ENCODE measurements at regions not wholly inside any gene's neighbourhood (a gene's known extent, or its start where the extent isn't known, plus 50 kb on each side); places are given as distances from the start of the nearest gene placed in this dataset.

DNA sequence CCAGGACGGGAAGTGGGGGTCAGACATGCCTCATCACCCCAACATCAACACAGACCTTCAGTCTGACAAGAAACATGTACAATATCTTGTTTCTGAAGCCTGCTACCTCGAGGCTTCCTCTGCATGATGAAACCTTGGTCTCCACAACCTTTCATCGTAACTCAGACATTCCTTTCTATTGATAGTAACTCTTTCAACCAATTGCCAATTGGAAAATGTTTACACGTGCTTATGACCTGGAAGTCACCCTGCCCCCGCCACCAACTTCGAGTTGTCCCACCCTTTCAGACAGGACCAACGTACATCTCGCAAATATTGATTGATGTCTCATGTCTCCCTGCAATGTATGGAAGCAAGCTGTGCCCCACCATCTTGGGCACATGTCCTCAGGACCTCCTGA lies 159.5 kb downstream of the ETS2 start:
- TF ChIP-seq, protein P1, sequence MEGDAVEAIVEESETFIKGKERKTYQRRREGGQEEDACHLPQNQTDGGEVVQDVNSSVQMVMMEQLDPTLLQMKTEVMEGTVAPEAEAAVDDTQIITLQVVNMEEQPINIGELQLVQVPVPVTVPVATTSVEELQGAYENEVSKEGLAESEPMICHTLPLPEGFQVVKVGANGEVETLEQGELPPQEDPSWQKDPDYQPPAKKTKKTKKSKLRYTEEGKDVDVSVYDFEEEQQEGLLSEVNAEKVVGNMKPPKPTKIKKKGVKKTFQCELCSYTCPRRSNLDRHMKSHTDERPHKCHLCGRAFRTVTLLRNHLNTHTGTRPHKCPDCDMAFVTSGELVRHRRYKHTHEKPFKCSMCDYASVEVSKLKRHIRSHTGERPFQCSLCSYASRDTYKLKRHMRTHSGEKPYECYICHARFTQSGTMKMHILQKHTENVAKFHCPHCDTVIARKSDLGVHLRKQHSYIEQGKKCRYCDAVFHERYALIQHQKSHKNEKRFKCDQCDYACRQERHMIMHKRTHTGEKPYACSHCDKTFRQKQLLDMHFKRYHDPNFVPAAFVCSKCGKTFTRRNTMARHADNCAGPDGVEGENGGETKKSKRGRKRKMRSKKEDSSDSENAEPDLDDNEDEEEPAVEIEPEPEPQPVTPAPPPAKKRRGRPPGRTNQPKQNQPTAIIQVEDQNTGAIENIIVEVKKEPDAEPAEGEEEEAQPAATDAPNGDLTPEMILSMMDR (IDR thresholded peaks at IDR 0.05; ENCODE audit: poor library complexity, severe bottlenecking): no peak
- ATAC-seq (ENCODE audit: low read depth): no peak
- Histone ChIP-seq H3K36me3 (ENCODE audit: low read depth) (no peaks in the 10 kb centered on the region), H3K4me1 (ENCODE audit: insufficient read depth, poor library complexity, severe bottlenecking) (peaks cover 3% of the 10 kb centered on the region), H3K27me3 (ENCODE audit: insufficient read depth, poor library complexity, severe bottlenecking) (no peaks in the 10 kb centered on the region), H3K9me3 (ENCODE audit: severe bottlenecking) (no peaks in the 10 kb centered on the region), H3K27ac (ENCODE audit: poor library complexity, severe bottlenecking) (no peak overlapping the region), H3K4me3 (ENCODE audit: severe bottlenecking) (no peak overlapping the region)
- no peak for DNase-seq (ENCODE audit: low spot score)

DNA sequence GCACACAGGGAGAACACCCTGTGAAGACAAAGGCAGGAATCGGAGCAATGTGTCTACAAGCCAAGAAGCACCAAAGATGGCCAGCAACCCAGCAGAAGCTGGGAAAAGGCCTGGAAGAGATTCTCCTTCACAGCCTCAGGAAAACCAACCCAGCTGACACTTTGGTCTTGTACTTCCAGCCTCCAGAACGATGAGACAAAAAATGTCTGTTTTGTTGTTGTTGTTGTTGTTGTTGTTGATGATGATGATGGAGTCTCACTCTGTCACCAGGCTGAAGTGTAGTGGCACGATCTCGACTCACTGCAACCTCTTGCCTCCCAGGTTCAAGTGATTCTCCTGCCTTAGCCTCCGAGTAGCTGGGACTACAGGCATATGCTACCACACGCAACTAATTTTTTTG lies 157.3 kb downstream of the ETS2 start:
- no peak overlapping the region for H3K4me3 ChIP-seq (ENCODE audit: severe bottlenecking)
- ATAC-seq (ENCODE audit: low read depth): no peak
- no peaks in the 10 kb centered on the region for H3K36me3 ChIP-seq (ENCODE audit: low read depth)
- TF ChIP-seq, protein P1 (IDR thresholded peaks at IDR 0.05; ENCODE audit: poor library complexity, severe bottlenecking): no peak
- H3K4me1 ChIP-seq (ENCODE audit: insufficient read depth, poor library complexity, severe bottlenecking): peaks cover 12% of the 10 kb centered on the region
- H3K27me3 ChIP-seq (ENCODE audit: insufficient read depth, poor library complexity, severe bottlenecking): no peaks in the 10 kb centered on the region
- H3K27ac ChIP-seq (ENCODE audit: poor library complexity, severe bottlenecking): no peak overlapping the region
- DNase-seq (ENCODE audit: low spot score): no peak
- H3K9me3 ChIP-seq (ENCODE audit: severe bottlenecking): no peaks in the 10 kb centered on the region

DNA sequence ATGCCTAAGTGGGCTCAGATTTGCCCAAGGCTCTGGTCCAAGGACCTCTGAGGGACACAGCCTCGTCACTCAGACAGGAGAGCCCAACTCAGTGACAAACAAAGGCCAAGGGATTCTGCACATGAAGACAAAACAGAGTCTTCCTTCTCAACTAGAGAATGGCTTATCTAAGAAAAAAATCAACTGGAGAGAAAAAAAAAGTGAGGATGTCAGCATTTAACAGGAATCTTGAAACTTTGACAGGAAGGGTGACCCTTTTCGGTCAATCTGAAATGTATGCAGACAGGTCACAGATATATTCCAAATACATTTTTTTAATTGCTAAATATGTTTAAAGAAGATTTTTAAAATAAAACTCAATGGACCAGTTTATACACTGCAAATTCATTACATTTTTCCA lies 154.5 kb downstream of the ETS2 start:
- DNase-seq (ENCODE audit: low spot score) (no peak), ATAC-seq (ENCODE audit: low read depth) (no peak)
- H3K4me1 ChIP-seq (ENCODE audit: insufficient read depth, poor library complexity, severe bottlenecking): peaks cover 21% of the 10 kb centered on the region
- H3K36me3 ChIP-seq (ENCODE audit: low read depth): no peaks in the 10 kb centered on the region
- no peak overlapping the region for H3K27ac ChIP-seq (ENCODE audit: poor library complexity, severe bottlenecking)
- no peak overlapping the region for H3K4me3 ChIP-seq (ENCODE audit: severe bottlenecking)
- no peaks in the 10 kb centered on the region for H3K9me3 ChIP-seq (ENCODE audit: severe bottlenecking)
- no peaks in the 10 kb centered on the region for H3K27me3 ChIP-seq (ENCODE audit: insufficient read depth, poor library complexity, severe bottlenecking)
- TF ChIP-seq, protein P1 (IDR thresholded peaks at IDR 0.05; ENCODE audit: poor library complexity, severe bottlenecking): no peak

DNA sequence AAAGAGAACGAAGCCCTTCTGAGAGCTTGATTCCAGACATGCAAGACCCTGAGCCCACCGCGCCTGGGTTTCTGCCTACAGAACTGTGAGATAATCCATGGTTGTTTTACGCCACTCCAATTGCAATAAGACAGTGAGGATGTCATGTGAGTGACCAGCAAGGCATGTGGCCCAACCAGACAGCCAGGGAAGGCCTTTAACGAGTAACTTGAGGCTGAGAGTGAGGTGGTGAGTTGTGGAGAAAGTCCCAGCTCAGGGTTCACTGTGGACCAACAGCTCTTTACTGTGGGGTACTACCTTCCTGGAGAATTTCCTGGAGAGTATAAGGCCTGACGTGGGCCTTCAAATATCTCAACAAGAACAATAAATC lies 153.9 kb downstream of the ETS2 start:
- Histone ChIP-seq H3K4me1 (ENCODE audit: insufficient read depth, poor library complexity, severe bottlenecking) (peaks cover 25% of the 10 kb centered on the region), H3K27ac (ENCODE audit: poor library complexity, severe bottlenecking) (no peak overlapping the region), H3K9me3 (ENCODE audit: severe bottlenecking) (no peaks in the 10 kb centered on the region), H3K4me3 (ENCODE audit: severe bottlenecking) (no peak overlapping the region), H3K27me3 (ENCODE audit: insufficient read depth, poor library complexity, severe bottlenecking) (no peaks in the 10 kb centered on the region), H3K36me3 (ENCODE audit: low read depth) (no peaks in the 10 kb centered on the region)
- ATAC-seq (ENCODE audit: low read depth) (no peak), DNase-seq (ENCODE audit: low spot score) (no peak)
- TF ChIP-seq, protein P1 (IDR thresholded peaks at IDR 0.05; ENCODE audit: poor library complexity, severe bottlenecking): no peak

DNA sequence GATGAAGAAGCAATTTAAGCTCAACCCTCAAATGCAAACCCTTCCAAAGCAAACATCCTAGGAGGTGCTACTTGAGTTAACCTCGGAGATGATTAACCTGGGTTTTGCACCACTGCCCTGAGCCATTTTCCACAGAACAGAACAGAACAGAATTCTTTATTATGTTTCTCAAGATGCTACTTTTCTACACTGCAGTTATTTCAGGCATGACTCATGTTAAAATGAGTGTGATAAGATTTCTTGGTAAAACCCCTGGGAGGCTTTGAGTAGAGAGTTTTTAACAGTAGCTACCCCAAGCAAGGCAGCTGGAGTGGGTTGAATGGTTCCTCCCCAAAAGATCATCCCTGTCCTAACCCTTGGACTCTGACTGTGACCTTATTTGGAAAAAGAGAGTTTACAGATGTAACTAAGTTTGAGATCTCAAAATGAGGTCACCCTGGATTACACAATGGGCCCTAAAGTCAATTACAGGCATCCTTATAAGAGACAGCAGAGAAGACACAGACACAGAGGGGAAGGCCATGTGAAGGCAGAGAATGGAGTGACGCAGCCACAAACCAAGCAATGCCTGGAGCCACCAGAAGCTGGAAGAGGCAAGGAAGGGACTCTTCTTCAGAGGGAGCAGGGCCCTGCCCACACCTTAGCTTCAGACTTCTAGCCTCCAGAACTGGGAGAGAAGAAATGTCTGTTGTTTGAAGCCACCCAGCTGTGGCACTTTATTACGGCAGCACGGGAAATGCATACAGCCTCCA lies 153.4 kb downstream of the ETS2 start:
- Histone ChIP-seq H3K9me3 (ENCODE audit: severe bottlenecking) (no peaks in the 10 kb centered on the region), H3K27ac (ENCODE audit: poor library complexity, severe bottlenecking) (peak overlapping the region; percentile 25), H3K4me1 (ENCODE audit: insufficient read depth, poor library complexity, severe bottlenecking) (peaks cover 25% of the 10 kb centered on the region), H3K4me3 (ENCODE audit: severe bottlenecking) (no peak overlapping the region), H3K36me3 (ENCODE audit: low read depth) (no peaks in the 10 kb centered on the region), H3K27me3 (ENCODE audit: insufficient read depth, poor library complexity, severe bottlenecking) (no peaks in the 10 kb centered on the region)
- DNase-seq (ENCODE audit: low spot score) (no peak), ATAC-seq (ENCODE audit: low read depth) (peak; percentile 50)
- TF ChIP-seq, protein P1 (IDR thresholded peaks at IDR 0.05; ENCODE audit: poor library complexity, severe bottlenecking): no peak
